NCI-H345 treated with DMSO at 0.1 percent for 48 hours (cell line): ENCODE measurements at regions not wholly inside any gene's neighbourhood (a gene's known extent, or its start where the extent isn't known, plus 50 kb on each side); places are given as distances from the start of the nearest gene placed in this dataset.
"Not testable (repeated sequence)": the region's sequence is repeated elsewhere in the genome, so short reads cannot be mapped to it uniquely, and the experiment has no call there.

Source experiments
- DNase-seq: peaks from one replicate; lab custom pipeline; 2025; ENCODE audit not compliant: unreplicated experiment; lab: John Stamatoyannopoulos, UW

GRCh38 chr4:189785257-189785656, 155.4 kb upstream of the FRG1 start:
- no peak for DNase-seq

DNA sequence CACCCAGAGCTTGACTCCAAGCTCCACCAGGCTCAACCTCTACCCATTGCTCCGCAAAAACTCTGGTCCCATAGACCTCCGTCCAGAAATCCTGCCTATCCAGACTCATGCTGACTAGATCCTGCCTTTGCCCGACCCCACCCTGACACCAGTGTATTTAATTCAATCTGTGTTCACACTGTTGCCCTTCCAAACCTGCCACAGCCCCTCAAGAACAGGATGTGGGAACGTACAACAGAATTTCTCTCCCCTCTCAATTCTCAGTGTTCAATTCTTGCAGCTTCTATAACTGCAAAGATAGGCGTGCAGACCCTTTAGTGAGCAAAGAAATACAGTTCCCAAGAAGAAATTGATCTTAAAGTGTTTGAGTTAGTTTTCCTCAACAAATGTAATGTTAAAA, 154.2 kb upstream of the FRG1 start:
- no peak for DNase-seq

GRCh38 chr4:189787216-189788031, 153.2 kb upstream of the FRG1 start:
- DNase-seq: no peak

- peak; percentile 35 for DNase-seq
Measured at GRCh38 chr4:189792924-189793618, 147.6 kb upstream of the FRG1 start.

DNA sequence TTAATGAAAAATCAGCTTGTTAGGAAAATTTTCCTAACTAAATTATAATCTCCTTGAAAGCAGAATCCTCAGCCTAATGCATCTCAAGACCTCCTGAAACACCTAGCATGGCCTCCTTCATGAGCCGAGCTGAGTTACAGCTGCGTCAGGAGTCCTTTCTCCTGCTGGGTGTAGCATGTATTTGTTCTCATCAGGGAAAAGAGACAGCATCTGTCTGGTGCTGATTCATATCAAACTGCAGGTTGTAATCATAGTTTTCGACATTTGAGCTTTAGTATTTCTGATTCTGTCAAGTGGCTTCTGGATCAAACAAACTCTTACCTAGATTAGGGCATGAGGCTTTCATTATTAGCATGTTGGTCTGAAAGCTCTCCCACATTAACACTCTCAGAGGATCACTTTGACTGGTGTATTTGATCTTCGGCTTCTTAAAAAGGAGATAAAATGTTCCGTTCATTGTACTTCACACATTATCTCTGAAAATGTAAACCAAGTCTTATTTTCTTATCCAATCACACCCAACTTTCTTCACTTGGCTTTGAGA, 140.1 kb upstream of the FRG1 start:
- DNase-seq: no peak

- no peak for DNase-seq
Measured at GRCh38 chr4:189802884-189803283, 137.8 kb upstream of the FRG1 start.

GRCh38 chr4:189804894-189805293, 135.8 kb upstream of the FRG1 start:
- DNase-seq: no peak

GRCh38 chr4:189806506-189806905, 134.2 kb upstream of the FRG1 start:
- DNase-seq: no peak

- DNase-seq: no peak
Measured at GRCh38 chr4:189807031-189807430, 133.6 kb upstream of the FRG1 start.

DNA sequence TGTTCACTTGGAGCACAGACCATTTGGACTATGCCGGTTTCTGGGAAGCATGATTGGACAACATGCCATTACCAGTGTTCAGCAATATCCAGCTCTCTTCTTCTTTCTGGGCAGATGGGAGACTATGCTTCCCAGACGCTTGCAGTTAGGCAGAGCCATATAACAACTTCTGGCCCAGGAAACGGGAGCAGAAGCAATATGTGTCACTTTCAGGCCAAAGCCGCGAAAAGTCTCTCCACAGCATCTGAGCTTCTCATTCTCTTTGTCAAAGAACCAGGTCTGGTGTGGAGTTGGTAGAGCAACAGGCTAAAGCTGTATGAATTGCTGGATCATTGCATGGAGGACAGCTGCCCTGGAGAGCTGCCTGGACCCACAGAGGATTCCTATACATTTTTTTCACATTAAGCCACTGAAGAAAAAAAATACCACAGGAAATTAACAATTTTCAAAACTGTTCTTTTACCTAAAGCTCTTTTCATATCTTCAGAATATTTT, 131.4 kb upstream of the FRG1 start:
- no peak for DNase-seq

- DNase-seq: no peak
Measured at GRCh38 chr4:189809839-189810238, 130.8 kb upstream of the FRG1 start.

- DNase-seq: not testable (repeated sequence)
Measured at GRCh38 chr4:189810318-189811181, 130.1 kb upstream of the FRG1 start.

- no peak for DNase-seq
Measured at GRCh38 chr4:189815404-189816192, 125.1 kb upstream of the FRG1 start.

DNA sequence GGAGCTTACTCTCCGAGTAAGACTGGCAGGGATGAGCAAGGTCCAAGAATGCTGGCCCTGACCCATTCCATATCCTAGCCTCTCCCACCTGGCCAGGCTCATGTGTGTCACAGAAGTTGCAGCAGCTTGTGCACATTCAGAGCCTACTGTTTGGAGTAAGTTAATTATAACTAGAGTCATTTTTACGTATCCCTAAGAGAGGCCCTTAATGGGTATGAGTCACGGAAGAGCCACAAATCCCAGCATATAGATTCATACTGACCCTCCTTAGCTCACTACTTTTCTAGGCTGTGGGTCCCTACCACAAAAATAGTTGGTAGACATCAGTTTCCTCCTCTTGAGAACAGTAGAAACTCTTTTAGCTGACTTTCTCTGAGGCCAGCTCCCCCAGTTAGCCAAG, 118.3 kb upstream of the FRG1 start:
- DNase-seq: no peak

GRCh38 chr4:189823591-189823990, 117.1 kb upstream of the FRG1 start:
- DNase-seq: no peak

DNA sequence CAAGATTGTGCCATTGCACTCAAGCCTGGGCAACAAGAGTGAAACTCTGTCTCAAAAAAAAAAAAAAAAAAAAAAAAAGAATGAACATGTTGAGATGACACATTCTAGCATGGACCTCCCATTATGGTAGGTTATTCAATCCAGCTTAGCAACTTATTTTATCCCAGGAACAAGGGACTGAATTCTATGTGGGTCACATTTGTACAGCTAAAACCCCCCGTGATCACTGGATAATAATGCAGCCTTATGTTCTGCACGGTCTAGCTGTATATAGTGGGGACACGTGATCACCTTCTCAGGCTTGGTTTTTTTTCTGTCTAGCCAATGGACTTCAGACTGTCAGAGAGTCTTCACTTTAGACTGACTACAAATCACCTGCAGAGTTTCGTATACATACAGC, 115.2 kb upstream of the FRG1 start:
- no peak for DNase-seq

GRCh38 chr4:189826657-189827056, 114.0 kb upstream of the FRG1 start:
- no peak for DNase-seq

DNA sequence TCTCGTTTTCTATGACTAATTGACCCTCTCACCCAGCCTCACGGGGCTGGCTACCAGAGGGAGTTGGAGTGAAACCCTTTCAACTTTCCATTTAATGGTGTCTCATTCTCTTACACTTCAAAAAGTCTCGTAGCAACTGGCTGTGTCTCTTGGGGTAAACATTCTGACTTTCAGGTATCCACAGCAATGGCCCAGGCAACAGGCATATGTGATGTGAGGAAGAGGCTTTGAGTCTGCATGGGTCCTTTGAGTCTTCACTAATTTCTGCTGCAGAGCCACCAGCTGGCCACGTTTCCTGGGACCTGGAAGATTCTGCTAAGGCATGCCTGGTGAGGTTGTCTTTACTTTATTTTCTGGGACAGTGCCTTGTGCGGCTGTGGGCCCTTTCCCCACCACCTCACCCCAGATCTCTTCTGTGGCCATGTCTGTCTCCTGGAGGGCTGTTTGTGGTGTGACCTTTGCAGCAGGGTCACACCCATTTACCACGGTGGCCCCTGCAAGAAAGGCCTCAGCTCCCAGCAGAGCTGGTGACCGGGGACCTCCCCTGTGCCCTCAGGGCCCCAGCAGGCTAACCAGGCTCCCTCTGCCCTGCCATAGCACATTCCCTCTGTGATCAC, 112.5 kb upstream of the FRG1 start:
- DNase-seq: no peak

- DNase-seq: no peak
Measured at GRCh38 chr4:189832528-189832927, 108.1 kb upstream of the FRG1 start.

GRCh38 chr4:189834616-189835015, 106.1 kb upstream of the FRG1 start:
- DNase-seq: no peak
